Suprapubic skin (tissue), 4 donors: ENCODE measurements at regions not wholly inside any gene's neighbourhood (a gene's known extent, or its start where the extent isn't known, plus 50 kb on each side); places are given as distances from the start of the nearest gene placed in this dataset.

Experiments used
- DNase-seq, 2 donors: peaks; one replicate each; pipeline ENCODE4 v3.0.0-alpha.2; 2019; ENCODE audit warnings: low spot score in 2 of 2
- H3K27ac ChIP-seq: fragments of 200-600 bp; sonication (generic); one replicate; pipeline ENCODE4 v1.5.1; 2019
- H3K27me3 ChIP-seq: fragments of 200-600 bp; sonication (generic); one replicate; pipeline ENCODE4 v1.5.1; 2019
- H3K36me3 ChIP-seq: fragments of 200-600 bp; sonication (generic); one replicate; pipeline ENCODE4 v1.5.1; 2019
- H3K4me1 ChIP-seq: fragments of 200-600 bp; sonication (generic); one replicate; pipeline ENCODE4 v1.5.1; 2019
- H3K4me3 ChIP-seq: fragments of 200-600 bp; sonication (generic); one replicate; pipeline ENCODE4 v1.5.1; 2019; ENCODE audit warnings: mild to moderate bottlenecking
- H3K9me3 ChIP-seq: fragments of 200-600 bp; sonication (generic); one replicate; pipeline ENCODE4 v1.5.1; 2019
- EP300 ChIP-seq: sonication (generic); formaldehyde crosslinking; IDR thresholded peaks from one replicate; pipeline ENCODE4 v1.6.1; 2017; ENCODE audit warnings: antibody characterized with exemption
- POLR2A ChIP-seq, 2 donors: fragments of 450-650 bp; IDR thresholded peaks; one replicate each; pipeline ENCODE4 v1.6.1; 2017; ENCODE audit warnings: antibody characterized with exemption in 2 of 2, mild to moderate bottlenecking in 2 of 2, moderate library complexity in 2 of 2
- POLR2AphosphoS5 ChIP-seq, 3 donors: sonication (generic); formaldehyde crosslinking; IDR thresholded peaks; one replicate each; pipeline ENCODE4 v1.6.1; 2017; ENCODE audit warnings: antibody characterized with exemption in 3 of 3
- WGBS: methylation state at CpG from one replicate; pipeline ENCODE4 v1.1.5; 2018; 5-methylcytosine and 5-hydroxymethylcytosine counted together
- TF ChIP-seq, protein P1 (sequence below), 2 donors: fragments of 200-600 bp in 1 of 2; fragments of 450-650 bp in 1 of 2; sonication (generic) in 1 of 2; IDR thresholded peaks; one replicate each; pipeline ENCODE4 v1.5.1; 2016 to 2019; ENCODE audit warnings: antibody characterized with exemption in 2 of 2, mild to moderate bottlenecking in 1 of 2, moderate library complexity in 1 of 2

- Histone ChIP-seq H3K27me3 (no peaks in the 10 kb centered on the region), H3K27ac (no peak overlapping the region), H3K9me3 (no peaks in the 10 kb centered on the region), H3K4me3 (no peak overlapping the region), H3K36me3 (no peaks in the 10 kb centered on the region), H3K4me1 (no peaks in the 10 kb centered on the region)
- 73% methylated on average over 2 of the region's 2 CpGs for WGBS
- TF ChIP-seq POLR2AphosphoS5 (IDR thresholded peaks at IDR 0.05) (no peak), EP300 (no peak), POLR2A (IDR thresholded peaks at IDR 0.05) (no peak)
- TF ChIP-seq, protein P1, sequence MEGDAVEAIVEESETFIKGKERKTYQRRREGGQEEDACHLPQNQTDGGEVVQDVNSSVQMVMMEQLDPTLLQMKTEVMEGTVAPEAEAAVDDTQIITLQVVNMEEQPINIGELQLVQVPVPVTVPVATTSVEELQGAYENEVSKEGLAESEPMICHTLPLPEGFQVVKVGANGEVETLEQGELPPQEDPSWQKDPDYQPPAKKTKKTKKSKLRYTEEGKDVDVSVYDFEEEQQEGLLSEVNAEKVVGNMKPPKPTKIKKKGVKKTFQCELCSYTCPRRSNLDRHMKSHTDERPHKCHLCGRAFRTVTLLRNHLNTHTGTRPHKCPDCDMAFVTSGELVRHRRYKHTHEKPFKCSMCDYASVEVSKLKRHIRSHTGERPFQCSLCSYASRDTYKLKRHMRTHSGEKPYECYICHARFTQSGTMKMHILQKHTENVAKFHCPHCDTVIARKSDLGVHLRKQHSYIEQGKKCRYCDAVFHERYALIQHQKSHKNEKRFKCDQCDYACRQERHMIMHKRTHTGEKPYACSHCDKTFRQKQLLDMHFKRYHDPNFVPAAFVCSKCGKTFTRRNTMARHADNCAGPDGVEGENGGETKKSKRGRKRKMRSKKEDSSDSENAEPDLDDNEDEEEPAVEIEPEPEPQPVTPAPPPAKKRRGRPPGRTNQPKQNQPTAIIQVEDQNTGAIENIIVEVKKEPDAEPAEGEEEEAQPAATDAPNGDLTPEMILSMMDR (IDR thresholded peaks at IDR 0.05) = no peak
- DNase-seq = no peak
These were observed 75.0 kb upstream of the MSTN start for GRCh38 chr2:190137561-190137960.

DNA sequence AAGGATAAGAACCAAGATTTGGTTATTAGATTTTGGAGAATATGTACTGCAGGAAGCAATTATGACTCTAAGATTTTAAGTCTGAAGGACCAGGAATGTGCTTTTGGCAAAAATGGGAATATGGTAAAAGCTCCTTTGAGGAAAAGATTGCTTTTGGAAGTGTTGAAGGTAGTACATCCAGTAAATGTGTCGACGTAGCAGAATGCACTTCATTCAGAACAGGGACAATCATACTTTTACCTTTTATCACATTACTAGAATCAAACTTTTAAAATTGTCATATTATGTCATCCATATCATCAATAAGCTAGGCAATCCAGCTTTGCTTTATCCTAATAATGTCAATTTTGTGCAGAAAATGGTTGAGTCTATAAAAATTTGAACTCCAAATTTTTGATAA, 74.3 kb upstream of the MSTN start:
- Histone ChIP-seq H3K36me3 (no peaks in the 10 kb centered on the region), H3K27me3 (no peaks in the 10 kb centered on the region), H3K4me3 (no peak overlapping the region), H3K4me1 (no peaks in the 10 kb centered on the region), H3K9me3 (no peaks in the 10 kb centered on the region), H3K27ac (no peak overlapping the region)
- DNase-seq = no peak
- WGBS = 92% methylated on average over 2 of the region's 2 CpGs
- TF ChIP-seq POLR2A (IDR thresholded peaks at IDR 0.05) (no peak), POLR2AphosphoS5 (IDR thresholded peaks at IDR 0.05) (no peak)
- TF ChIP-seq, protein P1 (IDR thresholded peaks at IDR 0.05) = no peak

- Histone ChIP-seq H3K27ac (no peak overlapping the region), H3K4me3 (no peak overlapping the region), H3K36me3 (no peaks in the 10 kb centered on the region), H3K9me3 (no peaks in the 10 kb centered on the region), H3K4me1 (no peaks in the 10 kb centered on the region), H3K27me3 (no peaks in the 10 kb centered on the region)
- TF ChIP-seq POLR2AphosphoS5 (IDR thresholded peaks at IDR 0.05) = no peak
- TF ChIP-seq POLR2A (IDR thresholded peaks at IDR 0.05) = no peak
- TF ChIP-seq, protein P1 (IDR thresholded peaks at IDR 0.05) = no peak
- no peak for TF ChIP-seq EP300
- DNase-seq = no peak
- WGBS = 63% methylated on average over 1 of the region's 1 CpG
These were observed 73.7 kb upstream of the MSTN start for GRCh38 chr2:190136259-190136658.

GRCh38 chr2:190129421-190130199, 67.1 kb upstream of the MSTN start:
- no peaks in the 10 kb centered on the region for H3K36me3 ChIP-seq
- TF ChIP-seq, protein P1 (IDR thresholded peaks at IDR 0.05) = no peak
- no peak for TF ChIP-seq POLR2AphosphoS5 (IDR thresholded peaks at IDR 0.05)
- no peak for TF ChIP-seq EP300
- 100% methylated on average over 1 of the region's 1 CpG for WGBS

DNA sequence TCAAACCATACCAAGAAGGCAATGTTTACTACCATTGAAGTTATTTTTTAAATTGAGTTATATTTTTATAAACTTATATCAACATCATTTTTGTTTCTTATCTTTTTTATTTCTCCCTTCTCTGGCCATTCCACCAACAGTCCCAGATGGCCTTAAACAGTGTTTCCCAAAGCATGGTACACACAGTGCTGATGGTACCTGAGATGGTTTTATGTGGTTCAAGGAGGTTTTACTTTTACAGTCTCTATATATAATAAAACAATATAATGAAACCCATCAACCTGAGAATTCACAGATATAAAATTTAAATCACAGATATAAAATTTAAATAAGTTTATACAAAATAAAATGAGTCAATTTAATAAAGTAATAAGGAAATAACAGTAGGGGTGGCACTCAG, 65.1 kb upstream of the MSTN start:
- no peaks in the 10 kb centered on the region for H3K4me1 ChIP-seq

More at GRCh38 chr2:190129421-190130199, 67.1 kb upstream of the MSTN start:
- Histone ChIP-seq H3K4me1 (no peaks in the 10 kb centered on the region), H3K9me3 (no peaks in the 10 kb centered on the region), H3K27me3 (no peaks in the 10 kb centered on the region), H3K4me3 (no peak overlapping the region), H3K27ac (no peak overlapping the region)
- DNase-seq = no peak

More for the DNA sequence above, 65.1 kb upstream of the MSTN start:
- H3K4me3 ChIP-seq = no peak overlapping the region
- no peaks in the 10 kb centered on the region for H3K36me3 ChIP-seq
- no peak overlapping the region for H3K27ac ChIP-seq
- DNase-seq = no peak
- TF ChIP-seq, protein P1 (IDR thresholded peaks at IDR 0.05) = no peak
- TF ChIP-seq POLR2AphosphoS5 (IDR thresholded peaks at IDR 0.05) (no peak), EP300 (no peak), POLR2A (IDR thresholded peaks at IDR 0.05) (no peak)
- H3K27me3 ChIP-seq = no peaks in the 10 kb centered on the region
- H3K9me3 ChIP-seq = no peaks in the 10 kb centered on the region
